ENCODE measurements at regions not wholly inside any gene's neighbourhood (a gene's known extent, or its start where the extent isn't known, plus 50 kb on each side); places are given as distances from the start of the nearest gene placed in this dataset.
"Not testable (repeated sequence)": the region's sequence is repeated elsewhere in the genome, so short reads cannot be mapped to it uniquely, and the experiment has no call there.

GRCh38 chr1:227474072-227474471 is 89.3 kb upstream of the ZNF678 start:
- not testable (repeated sequence) for TF ChIP-seq SRF (IDR thresholded peaks at IDR 0.05; ENCODE audit: low read depth in 2 of 2, low read length in 2 of 2); EZH2 (IDR thresholded peaks at IDR 0.05; ENCODE audit: borderline replicate concordance, control insufficient read depth, low read depth, low read length); RBBP5 (conservative IDR thresholded peaks at IDR 0.05); ATF7 (IDR thresholded peaks at IDR 0.05; ENCODE audit: low read depth); SP1 (IDR thresholded peaks at IDR 0.05; ENCODE audit: low read depth, low read length); EGR1 (IDR thresholded peaks at IDR 0.05; ENCODE audit: borderline replicate concordance in 1 of 2, low read depth in 2 of 2, low read length in 2 of 2); IRF4 (IDR thresholded peaks at IDR 0.05; ENCODE audit: low read depth, low read length); POLR2AphosphoS5 (IDR thresholded peaks at IDR 0.05; ENCODE audit: low read length); KDM1A (IDR thresholded peaks at IDR 0.05; ENCODE audit: borderline replicate concordance); USF2 (IDR thresholded peaks at IDR 0.05; ENCODE audit: borderline replicate concordance, low read depth, low read length)
- TF ChIP-seq, protein P1, sequence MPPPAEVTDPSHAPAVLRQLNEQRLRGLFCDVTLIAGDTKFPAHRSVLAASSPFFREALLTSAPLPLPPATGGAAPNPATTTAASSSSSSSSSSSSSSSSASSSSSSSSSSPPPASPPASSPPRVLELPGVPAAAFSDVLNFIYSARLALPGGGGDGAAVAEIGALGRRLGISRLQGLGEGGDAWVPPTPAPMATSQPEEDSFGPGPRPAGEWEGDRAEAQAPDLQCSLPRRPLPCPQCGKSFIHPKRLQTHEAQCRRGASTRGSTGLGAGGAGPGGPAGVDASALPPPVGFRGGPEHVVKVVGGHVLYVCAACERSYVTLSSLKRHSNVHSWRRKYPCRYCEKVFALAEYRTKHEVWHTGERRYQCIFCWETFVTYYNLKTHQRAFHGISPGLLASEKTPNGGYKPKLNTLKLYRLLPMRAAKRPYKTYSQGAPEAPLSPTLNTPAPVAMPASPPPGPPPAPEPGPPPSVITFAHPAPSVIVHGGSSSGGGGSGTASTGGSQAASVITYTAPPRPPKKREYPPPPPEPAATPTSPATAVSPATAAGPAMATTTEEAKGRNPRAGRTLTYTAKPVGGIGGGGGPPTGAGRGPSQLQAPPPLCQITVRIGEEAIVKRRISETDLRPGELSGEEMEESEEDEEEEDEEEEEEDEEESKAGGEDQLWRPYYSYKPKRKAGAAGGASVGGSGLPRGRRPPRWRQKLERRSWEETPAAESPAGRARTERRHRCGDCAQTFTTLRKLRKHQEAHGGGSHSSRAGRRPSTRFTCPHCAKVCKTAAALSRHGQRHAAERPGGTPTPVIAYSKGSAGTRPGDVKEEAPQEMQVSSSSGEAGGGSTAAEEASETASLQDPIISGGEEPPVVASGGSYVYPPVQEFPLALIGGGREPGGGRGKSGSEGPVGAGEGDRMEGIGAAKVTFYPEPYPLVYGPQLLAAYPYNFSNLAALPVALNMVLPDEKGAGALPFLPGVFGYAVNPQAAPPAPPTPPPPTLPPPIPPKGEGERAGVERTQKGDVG (CRISPR knock-in tag; IDR thresholded peaks at IDR 0.05): not testable (repeated sequence)
- TF ChIP-seq, protein P2, sequence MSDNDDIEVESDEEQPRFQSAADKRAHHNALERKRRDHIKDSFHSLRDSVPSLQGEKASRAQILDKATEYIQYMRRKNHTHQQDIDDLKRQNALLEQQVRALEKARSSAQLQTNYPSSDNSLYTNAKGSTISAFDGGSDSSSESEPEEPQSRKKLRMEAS (IDR thresholded peaks at IDR 0.05; ENCODE audit: low read depth, low read length): not testable (repeated sequence)

Measured in GM12878 (cell line).